ENCODE measurements at regions not wholly inside any gene's neighbourhood (a gene's known extent, or its start where the extent isn't known, plus 50 kb on each side); places are given as distances from the start of the nearest gene placed in this dataset.
"Not testable (repeated sequence)": the region's sequence is repeated elsewhere in the genome, so short reads cannot be mapped to it uniquely, and the experiment has no call there.

DNA sequence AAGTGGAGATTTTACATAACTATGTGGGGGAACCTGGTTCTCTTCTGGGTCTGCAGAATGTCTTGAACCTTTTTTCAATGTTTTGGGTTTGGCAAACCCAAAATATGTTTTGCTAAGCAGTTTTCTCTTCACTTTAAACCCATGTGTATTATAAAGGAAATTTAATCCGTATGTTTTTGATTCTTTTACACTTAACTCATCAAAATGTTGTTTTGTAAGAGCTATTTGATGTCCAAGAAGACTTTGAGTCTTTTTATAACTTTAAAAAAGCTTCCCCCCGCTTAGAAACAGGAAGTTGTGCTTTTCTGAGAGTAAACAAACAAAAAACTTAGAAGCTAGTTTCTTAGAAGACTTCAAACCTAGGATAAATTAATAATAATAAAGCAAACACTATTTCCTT, 81.9 kb upstream of the CEP162 start:
- intact Hi-C loops (cut with DNase I; ENCODE audit: low total_unique reads) (no loop called here), in situ Hi-C loops (cut with MboI; ENCODE audit: low pct_ligation_motif_present in 1 of 4, low pct_unique_long_range_greater_than_20kb in 1 of 4, low sequenced_read_pairs in 3 of 4) (no loop called here)
- Histone ChIP-seq H3K9me3 (no peaks in the 10 kb centered on the region), H3K4me3 (no peak overlapping the region), H3K36me3 (no peaks in the 10 kb centered on the region), H3K27ac (no peak overlapping the region), H3K4me1 (no peaks in the 10 kb centered on the region), H3K27me3 (no peaks in the 10 kb centered on the region)
- TF ChIP-seq POLR2AphosphoS5 (IDR thresholded peaks at IDR 0.05) (no peak), EP300 (IDR thresholded peaks at IDR 0.05; ENCODE audit: low read depth) (no peak), POLR2A (IDR thresholded peaks at IDR 0.05) (no peak)
- TF ChIP-seq, protein P1, sequence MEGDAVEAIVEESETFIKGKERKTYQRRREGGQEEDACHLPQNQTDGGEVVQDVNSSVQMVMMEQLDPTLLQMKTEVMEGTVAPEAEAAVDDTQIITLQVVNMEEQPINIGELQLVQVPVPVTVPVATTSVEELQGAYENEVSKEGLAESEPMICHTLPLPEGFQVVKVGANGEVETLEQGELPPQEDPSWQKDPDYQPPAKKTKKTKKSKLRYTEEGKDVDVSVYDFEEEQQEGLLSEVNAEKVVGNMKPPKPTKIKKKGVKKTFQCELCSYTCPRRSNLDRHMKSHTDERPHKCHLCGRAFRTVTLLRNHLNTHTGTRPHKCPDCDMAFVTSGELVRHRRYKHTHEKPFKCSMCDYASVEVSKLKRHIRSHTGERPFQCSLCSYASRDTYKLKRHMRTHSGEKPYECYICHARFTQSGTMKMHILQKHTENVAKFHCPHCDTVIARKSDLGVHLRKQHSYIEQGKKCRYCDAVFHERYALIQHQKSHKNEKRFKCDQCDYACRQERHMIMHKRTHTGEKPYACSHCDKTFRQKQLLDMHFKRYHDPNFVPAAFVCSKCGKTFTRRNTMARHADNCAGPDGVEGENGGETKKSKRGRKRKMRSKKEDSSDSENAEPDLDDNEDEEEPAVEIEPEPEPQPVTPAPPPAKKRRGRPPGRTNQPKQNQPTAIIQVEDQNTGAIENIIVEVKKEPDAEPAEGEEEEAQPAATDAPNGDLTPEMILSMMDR (IDR thresholded peaks at IDR 0.05) = no peak
- WGBS, 2 donors (ENCODE audit: low coverage in 1 of 2) = 32 to 38% methylated on average over 2 of the region's 2 CpGs
- DNase-seq = no peak

DNA sequence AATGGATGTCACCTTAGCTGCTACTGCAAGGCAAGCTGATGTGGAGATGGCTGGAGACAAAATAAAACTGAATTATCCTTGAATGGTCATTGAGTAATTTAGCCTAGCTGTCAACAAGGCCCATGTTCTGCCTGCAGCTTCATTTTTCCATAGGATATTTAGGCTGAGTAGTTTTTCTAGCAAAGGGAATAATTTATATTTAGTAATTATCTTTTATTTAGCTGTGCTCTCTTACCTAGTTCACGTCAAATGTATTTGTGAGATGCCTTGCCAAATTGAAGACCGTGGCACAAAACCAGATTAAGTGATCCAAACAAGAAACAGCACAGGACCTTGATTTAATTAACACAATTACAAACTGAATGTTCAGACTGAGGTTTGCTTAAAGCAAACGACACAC, 77.4 kb upstream of the CEP162 start:
- intact Hi-C loops (cut with DNase I; ENCODE audit: low total_unique reads) (no loop called here), in situ Hi-C loops (cut with MboI; ENCODE audit: low pct_ligation_motif_present in 1 of 4, low pct_unique_long_range_greater_than_20kb in 1 of 4, low sequenced_read_pairs in 3 of 4) (no loop called here)
- 55 to 64% methylated on average over 3 of the region's 3 CpGs for WGBS, 2 donors (ENCODE audit: low coverage in 1 of 2)
- no peak overlapping the region for H3K27ac ChIP-seq
- TF ChIP-seq POLR2AphosphoS5 (IDR thresholded peaks at IDR 0.05) = no peak
- TF ChIP-seq EP300 (IDR thresholded peaks at IDR 0.05; ENCODE audit: low read depth) = no peak
- TF ChIP-seq, protein P1 (IDR thresholded peaks at IDR 0.05) = no peak
- TF ChIP-seq POLR2A (IDR thresholded peaks at IDR 0.05) = no peak
- no peaks in the 10 kb centered on the region for H3K36me3 ChIP-seq
- DNase-seq = no peak
- H3K9me3 ChIP-seq = no peaks in the 10 kb centered on the region
- H3K4me1 ChIP-seq = no peaks in the 10 kb centered on the region
- H3K4me3 ChIP-seq = no peak overlapping the region
- no peaks in the 10 kb centered on the region for H3K27me3 ChIP-seq

DNA sequence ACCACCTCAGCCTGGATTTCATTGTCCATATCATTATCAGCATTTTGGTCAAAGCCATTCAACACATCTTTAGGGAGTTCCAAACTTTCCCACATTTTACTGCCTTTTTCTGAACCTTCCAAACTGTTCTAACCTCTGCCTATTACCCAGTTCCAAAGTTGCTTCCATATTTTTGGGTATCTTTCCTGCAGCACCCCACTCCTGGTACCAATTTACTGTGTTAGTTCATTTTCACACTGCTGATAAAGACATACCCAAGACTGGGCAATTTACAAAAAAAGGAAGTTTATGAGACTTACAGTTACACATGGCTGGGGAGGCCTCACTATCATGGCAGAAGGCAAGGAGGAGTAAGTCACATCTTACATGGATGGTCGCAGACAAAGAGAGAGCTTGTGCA, 63.6 kb upstream of the CEP162 start:
- H3K36me3 ChIP-seq; DNase-seq; H3K27ac ChIP-seq; H3K4me3 ChIP-seq; H3K27me3 ChIP-seq; in situ Hi-C loops (cut with MboI; ENCODE audit: low pct_ligation_motif_present in 1 of 4, low pct_unique_long_range_greater_than_20kb in 1 of 4, low sequenced_read_pairs in 3 of 4); H3K4me1 ChIP-seq; intact Hi-C loops (cut with DNase I; ENCODE audit: low total_unique reads): not testable (repeated sequence)
- H3K9me3 ChIP-seq = peaks cover 7 to 13% of the 10 kb centered on the region in 2 donors
- 91 to 100% methylated on average over 1 of the region's 1 CpG for WGBS, 2 donors (ENCODE audit: low coverage in 1 of 2)

DNA sequence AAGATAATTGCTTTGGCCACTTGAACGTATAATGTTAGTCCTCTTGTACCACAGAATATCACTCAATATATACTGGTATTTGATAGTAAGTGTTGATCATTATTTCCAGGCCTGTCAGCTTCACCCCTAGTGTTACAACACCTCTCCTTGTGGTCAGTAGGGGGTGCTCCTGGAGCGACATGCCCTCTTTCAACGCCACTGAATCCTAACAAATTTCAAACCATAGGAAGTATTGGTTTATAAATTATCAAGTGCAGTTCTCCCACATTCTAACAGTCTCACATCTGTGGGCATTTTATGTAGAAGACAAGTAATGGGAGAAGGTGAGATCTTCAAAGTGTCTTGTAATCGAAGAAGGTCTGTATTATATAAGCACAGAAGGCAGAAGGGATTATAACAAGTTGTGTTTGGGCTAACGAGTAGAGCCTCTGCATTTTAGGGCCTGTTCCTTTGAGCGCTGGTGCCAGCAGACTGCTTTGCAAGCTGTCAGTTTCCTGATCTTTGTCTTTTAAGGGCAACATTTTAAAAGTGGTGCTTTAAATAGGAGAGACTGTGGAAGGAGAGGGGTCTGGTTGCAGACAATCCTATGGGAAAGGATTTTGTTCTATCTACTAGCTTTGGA, 57.1 kb upstream of the CEP162 start:
- H3K9me3 ChIP-seq = peaks cover 0 to 1% of the 10 kb centered on the region in 2 donors
- no peaks in the 10 kb centered on the region for H3K27me3 ChIP-seq
- 35 to 54% methylated on average over 5 to 6 of the region's 6 CpGs for WGBS, 2 donors (ENCODE audit: low coverage in 1 of 2)
- no peaks in the 10 kb centered on the region for H3K36me3 ChIP-seq
- no peak for TF ChIP-seq EP300 (IDR thresholded peaks at IDR 0.05; ENCODE audit: low read depth)
- no peak for TF ChIP-seq POLR2AphosphoS5 (IDR thresholded peaks at IDR 0.05)
- no peak overlapping the region for H3K27ac ChIP-seq
- intact Hi-C loops (cut with DNase I; ENCODE audit: low total_unique reads) = no loop called here
- no peak overlapping the region for H3K4me3 ChIP-seq
- DNase-seq = no peak
- H3K4me1 ChIP-seq = no peaks in the 10 kb centered on the region
- in situ Hi-C loops (cut with MboI; ENCODE audit: low pct_ligation_motif_present in 1 of 4, low pct_unique_long_range_greater_than_20kb in 1 of 4, low sequenced_read_pairs in 3 of 4) = no loop called here

DNA sequence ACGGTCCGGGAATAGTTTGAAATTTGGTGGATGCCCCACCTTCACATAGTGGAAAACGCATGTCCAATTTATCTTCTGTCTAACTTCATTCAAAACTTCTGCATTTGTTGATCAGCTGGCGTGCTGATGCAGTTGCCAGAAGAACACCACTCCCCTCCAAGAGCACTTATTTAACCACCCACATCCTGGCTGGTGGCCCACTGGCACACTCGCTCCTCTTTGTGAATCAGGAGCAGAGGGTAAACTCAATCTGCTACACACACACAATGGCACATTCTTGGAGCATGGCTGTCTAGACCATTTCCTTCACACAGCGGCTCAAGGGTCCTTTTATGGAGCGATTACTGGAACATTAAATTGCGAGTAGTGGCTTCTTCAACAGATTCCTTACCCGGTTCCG, 55.1 kb upstream of the CEP162 start:
- no peak overlapping the region for H3K27ac ChIP-seq
- no peaks in the 10 kb centered on the region for H3K27me3 ChIP-seq
- no peak for TF ChIP-seq POLR2AphosphoS5 (IDR thresholded peaks at IDR 0.05)
- TF ChIP-seq, protein P1 (IDR thresholded peaks at IDR 0.05) = no peak
- no peak for TF ChIP-seq POLR2A (IDR thresholded peaks at IDR 0.05)
- TF ChIP-seq EP300 (IDR thresholded peaks at IDR 0.05; ENCODE audit: low read depth) = no peak
- in situ Hi-C loops (cut with MboI; ENCODE audit: low pct_ligation_motif_present in 1 of 4, low pct_unique_long_range_greater_than_20kb in 1 of 4, low sequenced_read_pairs in 3 of 4) = no loop called here
- intact Hi-C loops (cut with DNase I; ENCODE audit: low total_unique reads) = no loop called here
- no peaks in the 10 kb centered on the region for H3K4me1 ChIP-seq
- H3K36me3 ChIP-seq = no peaks in the 10 kb centered on the region
- WGBS, 2 donors (ENCODE audit: low coverage in 1 of 2) = 70 to 71% methylated on average over 8 to 10 of the region's 10 CpGs
- no peaks in the 10 kb centered on the region for H3K9me3 ChIP-seq
- DNase-seq = no peak
- H3K4me3 ChIP-seq = no peak overlapping the region
